K562 (cell line): ENCODE measurements at regions not wholly inside any gene's neighbourhood (a gene's known extent, or its start where the extent isn't known, plus 50 kb on each side); places are given as distances from the start of the nearest gene placed in this dataset.

Experiments
- CTCF ChIP-seq, 3 experiments: IDR thresholded peaks in 2 of 3; conservative IDR thresholded peaks in 1 of 3; 2 replicates each; pipeline ENCODE4 v1.5.1; 2011 to 2012; ENCODE audit warnings: low read length in 3 of 3, mild to moderate bottlenecking in 3 of 3, control low read depth in 2 of 3, improper control_type of control experiment in 1 of 3, inconsistent platforms in 1 of 3, low read depth in 1 of 3, mixed read lengths in 1 of 3, moderate library complexity in 1 of 3; ENCODE audit not compliant: insufficient read depth in 2 of 3
- NFRKB ChIP-seq: fragments of 450-650 bp; IDR thresholded peaks from 2 replicates; pipeline ENCODE4 v1.6.1; 2016; ENCODE audit warnings: low read depth
- SAFB2 ChIP-seq: fragments of 200-400 bp; formaldehyde crosslinking; IDR thresholded peaks from 2 replicates; pipeline ENCODE4 v1.6.1; 2018; ENCODE audit warnings: borderline replicate concordance, low read length, low read depth, moderate library complexity; ENCODE audit not compliant: severe bottlenecking
- SAP30 ChIP-seq: fragments of 200-600 bp; sonication (generic); IDR thresholded peaks from 2 replicates; pipeline ENCODE4 v1.6.1; 2012; ENCODE audit warnings: borderline replicate concordance, low read depth, mild to moderate bottlenecking, moderate library complexity, low read length, control low read depth, inconsistent platforms; ENCODE audit not compliant: insufficient read depth, poor library complexity, severe bottlenecking
- SMARCC2 ChIP-seq: fragments of 450-650 bp; IDR thresholded peaks from 2 replicates; pipeline ENCODE4 v1.6.1; 2017; ENCODE audit warnings: antibody characterized with exemption, moderate library complexity, mild to moderate bottlenecking, low read depth
- TARDBP ChIP-seq: fragments of 450-650 bp; IDR thresholded peaks from 2 replicates; pipeline ENCODE4 v1.6.1; 2016

DNA sequence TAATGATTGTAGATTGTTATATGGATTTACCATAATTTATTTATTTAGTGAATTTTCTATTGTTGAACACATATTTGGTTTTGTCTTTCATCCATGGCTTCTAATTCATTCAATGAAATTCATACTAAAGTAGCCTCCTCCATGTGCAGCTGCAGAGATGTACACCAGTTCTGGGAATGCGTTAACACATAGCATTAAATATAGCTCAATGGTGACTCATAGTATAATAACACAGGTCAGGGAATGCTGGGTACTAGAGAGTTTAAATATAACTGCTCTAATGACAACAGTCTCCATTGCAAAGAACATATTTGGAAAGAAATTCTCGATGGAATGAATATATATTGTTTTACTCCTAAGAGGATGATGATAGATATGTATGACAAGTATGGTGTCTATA is 1190.2 kb upstream of the NRXN1 start:
- no peak for TF ChIP-seq SAP30
- TF ChIP-seq TARDBP, result no peak
- no peak for TF ChIP-seq SAFB2
- no peak for TF ChIP-seq CTCF (IDR thresholded peaks at IDR 0.05 in 2 of 3, conservative IDR thresholded peaks at IDR 0.05 in 1 of 3; ENCODE audit: insufficient read depth in 2 of 3, low read depth in 1 of 3, low read length in 3 of 3)
- no peak for TF ChIP-seq SMARCC2
- no peak for TF ChIP-seq NFRKB
